AG04450 (cell line): ENCODE measurements at regions not wholly inside any gene's neighbourhood (a gene's known extent, or its start where the extent isn't known, plus 50 kb on each side); places are given as distances from the start of the nearest gene placed in this dataset.
"Not testable (repeated sequence)": the region's sequence is repeated elsewhere in the genome, so short reads cannot be mapped to it uniquely, and the experiment has no call there.

Experiments
- CTCF ChIA-PET: fragments of 300-600, 350-600 bp; formaldehyde crosslinking; extraction: SDS; loops from one replicate; lab custom pipeline; 2022; ENCODE audit warnings: antibody characterized with exemption, inconsistent platforms; lab: Charles Lee
- POLR2A ChIA-PET: fragments of 350-600 bp; formaldehyde crosslinking; extraction: SDS; loops from one replicate; lab custom pipeline; 2021; ENCODE audit warnings: antibody characterized with exemption, inconsistent platforms; lab: Yijun Ruan, JAX
- DNase-seq: peaks from one replicate; pipeline ENCODE4 v3.0.0-alpha.2; 2011; ENCODE audit warnings: low read depth, low spot score
- H3K27ac ChIP-seq: one replicate; pipeline ENCODE4 v1.5.1; 2012; ENCODE audit warnings: low read depth, low read length, control low read depth
- H3K27me3 ChIP-seq: one replicate; pipeline ENCODE4 v1.6.0; 2012; ENCODE audit warnings: low read length; ENCODE audit not compliant: control insufficient read depth, insufficient read depth
- H3K4me3 ChIP-seq: 2 replicates; pipeline ENCODE4 v1.5.1; 2011; ENCODE audit warnings: mild to moderate bottlenecking, low read depth, low read length, control low read depth
- H3K9me3 ChIP-seq: 2 replicates; pipeline ENCODE4 v1.5.1; 2012; ENCODE audit warnings: low read length; ENCODE audit not compliant: control insufficient read depth, insufficient read depth
- TF ChIP-seq, protein P1 (sequence below): IDR thresholded peaks from 2 replicates; pipeline ENCODE4 v1.5.1; 2011; ENCODE audit warnings: low read depth, low read length, control low read depth, inconsistent platforms

DNA sequence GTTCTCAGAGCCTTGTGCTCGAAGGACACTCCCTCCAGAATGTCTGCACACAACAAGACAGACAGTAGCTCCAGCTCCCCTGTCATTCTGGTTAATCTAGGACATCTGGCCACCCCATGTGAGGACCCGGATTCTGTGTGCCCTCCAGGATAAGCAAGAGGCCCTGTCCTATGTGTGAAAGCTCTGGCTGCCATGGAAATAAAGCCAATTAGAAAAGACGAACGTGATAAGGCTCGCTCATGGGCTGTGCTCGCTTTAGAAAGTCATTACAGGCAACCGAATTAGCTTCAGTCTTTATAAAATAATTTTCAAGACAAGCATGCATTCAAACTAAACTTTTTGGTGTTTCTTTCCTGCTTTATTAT is 263.4 kb downstream of the INHBA start:
- no peaks in the 10 kb centered on the region for H3K27me3 ChIP-seq
- POLR2A ChIA-PET = no interaction called here
- TF ChIP-seq, protein P1, sequence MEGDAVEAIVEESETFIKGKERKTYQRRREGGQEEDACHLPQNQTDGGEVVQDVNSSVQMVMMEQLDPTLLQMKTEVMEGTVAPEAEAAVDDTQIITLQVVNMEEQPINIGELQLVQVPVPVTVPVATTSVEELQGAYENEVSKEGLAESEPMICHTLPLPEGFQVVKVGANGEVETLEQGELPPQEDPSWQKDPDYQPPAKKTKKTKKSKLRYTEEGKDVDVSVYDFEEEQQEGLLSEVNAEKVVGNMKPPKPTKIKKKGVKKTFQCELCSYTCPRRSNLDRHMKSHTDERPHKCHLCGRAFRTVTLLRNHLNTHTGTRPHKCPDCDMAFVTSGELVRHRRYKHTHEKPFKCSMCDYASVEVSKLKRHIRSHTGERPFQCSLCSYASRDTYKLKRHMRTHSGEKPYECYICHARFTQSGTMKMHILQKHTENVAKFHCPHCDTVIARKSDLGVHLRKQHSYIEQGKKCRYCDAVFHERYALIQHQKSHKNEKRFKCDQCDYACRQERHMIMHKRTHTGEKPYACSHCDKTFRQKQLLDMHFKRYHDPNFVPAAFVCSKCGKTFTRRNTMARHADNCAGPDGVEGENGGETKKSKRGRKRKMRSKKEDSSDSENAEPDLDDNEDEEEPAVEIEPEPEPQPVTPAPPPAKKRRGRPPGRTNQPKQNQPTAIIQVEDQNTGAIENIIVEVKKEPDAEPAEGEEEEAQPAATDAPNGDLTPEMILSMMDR = no peak
- no peak overlapping the region for H3K27ac ChIP-seq
- CTCF ChIA-PET = interaction anchor here (1.0 to 1.3 kb wide), 2 partner anchors 9 to 42 kb away, joined by 3 read pairs; no protein-coding TSS in a partner anchor
- H3K9me3 ChIP-seq = no peaks in the 10 kb centered on the region
- H3K4me3 ChIP-seq = no peak overlapping the region
- DNase-seq = no peak

DNA sequence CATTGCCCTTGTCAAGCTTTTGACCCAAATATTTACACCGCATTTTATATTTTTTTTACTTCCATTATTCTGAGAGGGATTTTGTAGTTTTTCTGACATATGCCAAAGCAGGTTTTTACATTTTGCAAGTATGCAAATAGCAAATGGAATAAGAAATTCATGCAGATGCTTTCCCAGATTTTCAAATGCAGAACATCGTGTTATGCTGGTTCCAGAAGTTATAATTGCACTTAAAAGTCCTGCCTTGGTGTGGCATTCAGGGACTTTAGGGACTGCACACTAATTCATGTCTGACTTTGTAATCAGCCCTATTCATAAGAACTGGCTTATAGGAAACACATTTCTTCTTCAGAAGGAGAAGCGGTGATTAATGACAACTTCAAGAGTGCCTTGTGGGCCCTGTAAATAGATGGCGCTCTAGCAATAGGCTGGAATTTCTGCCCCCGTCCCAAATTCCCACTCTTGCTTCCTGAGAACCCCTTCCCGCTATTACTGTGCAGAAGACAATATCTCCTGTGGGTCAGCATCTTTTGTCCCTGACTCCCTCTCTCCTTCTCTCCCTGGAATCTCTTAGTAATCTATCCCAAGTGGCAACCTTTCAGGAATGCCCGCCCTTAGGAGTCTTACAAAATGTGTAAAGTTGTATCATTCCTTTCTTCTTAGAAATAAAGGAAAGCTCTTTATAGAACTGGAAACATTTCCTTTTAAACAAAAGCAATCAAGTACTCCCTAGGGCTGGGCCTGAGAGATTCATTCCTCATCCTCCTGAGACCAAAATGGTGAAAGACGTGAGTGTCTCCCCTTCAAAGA is 264.0 kb downstream of the INHBA start:
- POLR2A ChIA-PET = no interaction called here

DNA sequence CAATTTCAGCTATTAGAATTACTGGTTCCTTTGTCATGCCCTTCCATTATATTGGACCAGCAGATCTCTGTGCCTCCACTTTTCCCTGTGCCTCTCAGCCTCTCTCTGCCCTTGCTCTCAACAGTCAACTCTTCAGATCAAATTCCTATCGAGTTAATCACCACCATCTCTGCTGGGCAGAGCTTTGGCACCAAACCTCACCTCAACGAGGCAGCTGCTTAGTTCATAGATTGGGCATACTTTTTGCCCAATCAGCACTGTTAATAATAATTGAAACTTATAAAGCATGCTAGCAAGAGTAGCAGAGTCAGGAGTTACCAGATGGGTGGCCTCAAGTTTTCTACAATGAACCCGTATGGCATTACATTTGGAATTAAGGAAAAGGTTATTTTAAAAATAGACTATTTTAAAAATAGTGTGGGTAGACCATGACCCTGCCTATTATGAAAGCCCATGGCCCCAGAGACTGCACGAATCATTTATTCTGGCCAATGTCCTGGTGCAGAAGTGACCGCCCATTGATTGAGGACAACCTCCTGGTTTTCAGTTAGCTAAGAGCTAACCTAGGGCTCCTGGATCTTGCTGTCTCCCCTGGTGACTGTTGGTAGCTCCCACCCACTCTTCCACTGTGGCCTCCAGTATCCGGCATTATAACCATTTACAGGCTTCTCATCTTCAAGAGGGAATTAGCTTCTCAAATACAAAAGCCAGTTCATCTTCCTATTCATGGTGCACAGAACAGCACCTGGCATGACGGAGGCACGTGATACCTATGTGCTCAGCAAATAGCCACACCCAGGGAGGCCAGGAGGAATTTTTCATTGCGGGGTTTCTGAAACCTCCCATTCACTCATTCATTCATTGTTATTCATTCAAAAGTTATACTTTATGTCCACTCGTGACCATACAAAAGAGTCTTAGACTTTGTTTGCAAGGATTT is 265.4 kb downstream of the INHBA start:
- no peak for DNase-seq
- Histone ChIP-seq H3K27me3 (no peaks in the 10 kb centered on the region), H3K4me3 (no peak overlapping the region), H3K27ac (no peak overlapping the region), H3K9me3 (no peaks in the 10 kb centered on the region)
- TF ChIP-seq, protein P1 = no peak
- ChIA-PET CTCF (no interaction called here), POLR2A (interaction anchor here (0.6 kb wide), 1 partner anchor 791 kb away, joined by 8 read pairs; no protein-coding TSS in a partner anchor)

More for the DNA sequence above, 264.0 kb downstream of the INHBA start:
- CTCF ChIA-PET = interaction anchor here (1.3 kb wide), 1 partner anchor 10 kb away, joined by 3 read pairs; no protein-coding TSS in a partner anchor
- no peaks in the 10 kb centered on the region for H3K9me3 ChIP-seq
- no peak overlapping the region for H3K27ac ChIP-seq
- no peak for DNase-seq
- no peak overlapping the region for H3K4me3 ChIP-seq
- TF ChIP-seq, protein P1 = no peak
- H3K27me3 ChIP-seq = no peaks in the 10 kb centered on the region

DNA sequence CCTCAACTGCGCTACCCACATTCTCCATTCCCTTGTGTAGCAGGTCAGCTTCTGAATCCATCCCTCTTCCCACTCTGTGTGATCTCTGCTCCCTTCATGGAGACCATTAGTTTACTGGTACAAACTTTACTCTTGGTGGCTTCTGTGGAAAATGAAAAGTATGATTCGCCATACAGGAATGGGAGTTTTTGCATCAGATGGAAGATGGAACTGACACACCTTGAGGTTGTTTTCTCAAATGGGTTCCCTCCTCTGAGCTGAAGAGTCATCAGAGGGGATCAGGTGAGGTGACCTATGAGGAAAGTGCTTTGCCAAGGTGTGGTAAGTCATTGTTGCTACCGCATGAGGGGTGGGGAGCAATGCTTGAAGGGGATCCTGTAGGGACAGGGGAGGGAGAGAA is 266.8 kb downstream of the INHBA start:
- Histone ChIP-seq H3K9me3 (no peaks in the 10 kb centered on the region), H3K27ac (no peak overlapping the region), H3K27me3 (no peaks in the 10 kb centered on the region), H3K4me3 (no peak overlapping the region)
- TF ChIP-seq, protein P1 = no peak
- POLR2A ChIA-PET = no interaction called here
- no peak for DNase-seq
- CTCF ChIA-PET = no interaction called here

DNA sequence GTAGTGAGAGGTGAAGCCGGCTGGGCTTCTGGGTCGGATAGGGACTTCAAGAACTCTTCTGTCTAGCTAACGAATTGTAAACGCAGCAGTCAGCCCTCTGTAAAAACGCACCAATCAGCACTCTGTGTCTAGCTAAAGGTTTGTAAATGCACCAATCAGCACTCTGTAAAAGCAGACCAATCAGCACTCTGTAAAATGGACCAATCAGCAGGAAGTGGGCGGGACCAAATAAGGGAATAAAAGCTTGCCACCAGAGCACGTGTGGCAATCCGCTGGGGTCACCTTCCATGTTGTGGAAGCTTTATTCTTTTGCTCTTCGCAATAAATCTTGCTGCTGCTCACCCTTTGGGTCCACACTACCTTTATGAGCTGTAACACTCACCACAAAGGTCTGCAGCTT is 267.9 kb downstream of the INHBA start:
- H3K4me3 ChIP-seq, H3K9me3 ChIP-seq, POLR2A ChIA-PET, DNase-seq, H3K27me3 ChIP-seq, CTCF ChIA-PET, H3K27ac ChIP-seq: not testable (repeated sequence)
